GM21515 (cell line): ENCODE measurements at regions not wholly inside any gene's neighbourhood (a gene's known extent, or its start where the extent isn't known, plus 50 kb on each side); places are given as distances from the start of the nearest gene placed in this dataset.

Experiments
- ATAC-seq: cut with Tn5 transposase; IDR thresholded peaks from one replicate; pipeline ENCODE4 v1.9.1; 2021; ENCODE audit not compliant: unreplicated experiment

DNA sequence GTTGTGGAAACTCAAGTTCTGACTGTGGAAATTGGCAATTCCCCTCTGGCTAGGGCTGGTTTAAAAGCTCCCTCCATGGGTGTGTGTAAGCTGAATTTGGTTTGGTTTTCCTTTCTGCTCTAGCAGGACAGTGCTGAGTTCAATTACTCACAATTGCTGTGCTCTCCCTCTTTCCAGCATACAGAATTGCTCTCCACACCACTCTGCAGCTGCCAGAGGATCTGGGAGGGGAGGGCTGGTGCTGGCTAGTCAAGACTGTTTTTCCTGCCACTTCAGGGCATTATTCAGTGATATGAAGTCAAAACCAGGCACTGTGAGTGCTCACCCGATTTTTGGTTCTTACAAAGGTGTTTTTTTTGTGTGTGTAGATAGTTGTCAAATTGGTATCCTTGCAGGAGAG lies 336.9 kb upstream of the SLC24A2 start:
- ATAC-seq, result no peak

DNA sequence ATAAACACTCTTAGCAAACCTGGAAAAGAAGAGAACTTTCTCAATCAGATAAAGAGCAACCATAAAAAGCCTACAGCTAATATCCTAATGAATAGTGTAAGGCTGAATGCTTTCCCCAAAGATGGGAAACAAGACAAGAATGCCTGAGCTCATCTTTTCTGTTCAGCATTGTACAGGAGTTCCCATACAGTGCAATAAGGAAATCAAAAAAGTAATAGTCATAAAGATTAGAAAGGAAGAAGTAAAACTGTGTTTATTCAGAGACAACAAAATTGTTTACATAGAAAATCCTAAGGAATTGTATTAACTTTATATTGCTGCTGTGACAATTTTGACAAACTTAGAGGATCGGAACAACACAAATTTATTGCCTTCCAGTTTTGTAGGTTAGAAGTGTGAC lies 330.7 kb upstream of the SLC24A2 start:
- ATAC-seq, result no peak

DNA sequence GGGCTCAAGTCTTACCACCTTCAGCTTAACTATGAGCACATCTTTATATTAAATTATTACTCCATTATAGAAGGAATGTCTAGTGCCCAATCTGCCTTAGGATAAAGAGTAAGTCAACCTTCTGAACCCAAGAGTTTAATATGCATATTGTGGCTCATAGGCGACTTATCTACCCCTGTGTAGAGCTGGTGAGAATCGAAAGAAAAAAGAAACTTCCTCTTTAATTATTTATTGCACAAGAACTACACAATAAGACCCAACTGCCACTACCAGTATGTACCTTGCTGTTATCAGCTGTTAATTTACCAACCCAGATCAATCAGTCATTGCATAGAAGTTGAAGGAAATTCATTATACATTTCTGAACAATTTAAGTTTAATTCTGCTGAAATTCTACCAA lies 329.1 kb upstream of the SLC24A2 start:
- no peak for ATAC-seq

DNA sequence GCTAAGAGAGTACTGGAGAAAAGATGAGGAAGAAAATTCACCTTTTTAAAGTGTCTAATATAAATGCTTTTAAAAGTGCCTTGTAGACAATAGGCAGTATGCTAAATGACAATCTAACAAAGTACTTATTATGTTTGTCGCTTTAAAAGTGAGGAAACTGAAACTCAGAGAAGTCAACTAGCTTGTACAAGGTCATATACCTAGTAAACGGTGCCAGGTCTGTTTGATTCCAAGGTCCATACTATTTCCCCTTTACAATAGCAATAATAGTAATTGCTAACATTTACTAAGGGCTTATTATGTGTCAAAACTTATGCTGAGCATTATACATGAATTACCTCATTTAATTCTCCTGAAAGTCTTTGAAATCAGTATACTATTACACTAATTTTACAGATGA lies 328.6 kb upstream of the SLC24A2 start:
- no peak for ATAC-seq

DNA sequence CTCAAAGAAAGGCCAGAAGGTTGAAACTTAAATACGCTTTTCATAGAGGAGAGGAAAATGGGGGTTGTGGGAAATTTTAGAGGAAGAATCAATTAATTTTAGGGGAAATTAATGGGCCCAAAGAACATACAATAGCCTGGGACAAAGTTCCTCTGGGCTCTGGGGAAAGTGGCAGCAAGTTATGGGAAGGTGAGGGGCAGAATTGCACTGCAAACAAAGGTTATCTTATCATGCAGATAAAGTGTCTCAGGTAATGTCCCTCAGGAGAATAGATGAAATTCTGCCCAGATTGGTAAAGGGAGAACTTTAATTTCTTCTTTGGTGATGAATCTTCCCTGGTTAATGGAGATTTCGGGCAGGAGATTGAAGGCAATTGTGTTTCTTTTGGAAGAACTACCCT lies 326.1 kb upstream of the SLC24A2 start:
- no peak for ATAC-seq

DNA sequence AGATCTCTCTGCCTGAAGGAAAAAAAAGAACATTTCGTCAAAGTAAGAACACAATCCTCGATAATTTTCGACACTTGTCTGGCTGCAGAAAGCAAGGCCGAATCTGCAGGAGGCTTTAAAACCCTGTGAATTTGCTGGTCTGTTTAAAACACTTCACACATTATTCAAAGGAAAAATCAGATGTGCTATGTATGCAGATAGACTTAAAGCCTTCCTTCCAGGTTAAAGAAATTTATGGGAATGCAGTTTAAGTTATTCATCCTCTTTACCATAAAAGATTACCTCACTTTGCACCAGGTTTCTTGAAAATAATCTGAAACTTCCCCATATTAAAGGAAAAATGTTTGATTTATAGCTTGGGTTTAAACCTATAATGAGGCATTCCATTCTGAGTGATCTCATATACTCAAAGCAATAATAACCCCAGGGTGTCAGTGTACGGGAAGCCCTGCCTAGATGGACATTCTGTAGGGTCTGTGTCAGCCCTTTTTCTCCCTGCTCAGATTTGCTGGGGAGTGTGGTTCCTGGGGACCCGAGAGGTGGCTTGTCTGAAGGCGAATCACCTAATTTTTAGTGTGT lies 323.5 kb upstream of the SLC24A2 start:
- ATAC-seq, result no peak

DNA sequence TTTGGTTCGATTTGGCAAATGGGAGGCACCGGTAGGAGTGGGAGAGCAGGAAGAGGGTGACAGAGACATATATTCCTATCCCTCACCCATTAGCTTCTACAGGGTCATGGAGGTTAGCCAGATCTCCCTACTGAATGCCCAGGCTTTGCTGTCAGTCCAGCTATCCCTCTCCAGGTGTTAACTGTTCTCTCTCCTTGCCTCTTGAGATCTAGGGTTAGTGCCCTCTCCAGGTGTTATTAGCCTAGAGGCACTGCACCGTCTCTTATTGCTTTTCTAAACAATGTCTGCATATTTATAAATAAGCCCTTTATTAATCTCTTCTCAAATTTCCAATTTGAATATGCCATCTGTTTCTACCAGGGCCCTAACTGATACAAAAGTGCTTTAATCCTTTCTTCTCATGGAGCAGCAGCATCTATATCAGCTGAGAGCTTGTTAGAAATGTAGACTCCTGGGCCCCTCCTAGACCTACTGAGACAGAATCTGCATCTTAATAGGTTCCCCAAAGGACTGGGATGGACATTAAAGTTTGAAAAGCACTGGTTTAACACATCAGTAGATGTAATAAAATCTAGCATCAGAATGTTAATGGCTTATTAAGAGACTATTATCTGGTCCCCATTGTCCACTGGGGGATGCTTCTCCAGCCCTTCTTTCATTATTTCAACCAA lies 322.5 kb upstream of the SLC24A2 start:
- no peak for ATAC-seq

DNA sequence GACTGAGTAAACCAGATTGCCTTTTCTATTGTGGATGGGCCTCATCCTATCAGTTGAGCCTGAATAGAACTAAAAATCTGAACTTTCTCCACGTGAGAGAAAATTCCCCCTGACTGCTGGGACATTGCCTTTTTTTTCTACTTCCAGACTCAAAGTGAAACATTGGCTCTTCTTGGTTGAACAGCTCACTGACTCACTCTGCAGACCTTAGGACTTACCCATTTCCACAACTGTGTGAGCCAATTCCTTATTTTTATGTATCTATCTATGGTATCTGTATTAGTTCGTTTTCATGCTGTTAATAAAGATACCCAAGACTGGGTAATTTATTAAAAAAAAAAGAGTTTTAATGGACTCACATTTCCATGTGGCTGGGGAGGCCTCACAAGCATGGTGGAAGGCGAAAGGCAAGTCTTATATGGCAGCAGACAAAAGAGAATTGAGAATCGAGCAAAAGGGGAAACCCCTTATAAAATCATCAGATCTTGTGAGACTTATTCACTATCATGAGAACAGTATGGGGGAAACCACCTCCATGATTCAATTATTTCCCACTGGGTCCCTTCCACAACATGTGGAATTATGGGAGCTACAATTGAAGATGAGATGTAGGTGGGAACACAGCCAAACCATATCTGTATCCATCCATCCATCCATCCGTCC lies 306.7 kb upstream of the SLC24A2 start:
- no peak for ATAC-seq

DNA sequence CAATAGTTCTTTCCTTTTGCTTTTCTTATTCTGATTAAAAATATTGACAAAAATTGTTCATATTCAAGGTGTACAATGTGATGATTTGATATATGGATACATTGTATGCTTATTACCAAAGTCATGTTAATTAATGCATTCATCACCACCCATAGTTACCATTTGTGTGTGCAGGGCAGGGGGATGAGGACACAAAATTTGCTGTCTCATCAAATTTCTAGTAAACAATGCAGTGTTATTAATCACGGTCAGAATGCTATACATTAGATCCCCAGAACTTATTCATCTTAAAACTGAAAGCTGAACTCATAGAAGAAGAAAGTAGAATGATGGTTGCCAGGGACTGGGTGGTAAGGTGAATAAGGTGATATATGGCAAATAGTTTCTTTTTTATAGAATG lies 303.7 kb upstream of the SLC24A2 start:
- ATAC-seq, result no peak

DNA sequence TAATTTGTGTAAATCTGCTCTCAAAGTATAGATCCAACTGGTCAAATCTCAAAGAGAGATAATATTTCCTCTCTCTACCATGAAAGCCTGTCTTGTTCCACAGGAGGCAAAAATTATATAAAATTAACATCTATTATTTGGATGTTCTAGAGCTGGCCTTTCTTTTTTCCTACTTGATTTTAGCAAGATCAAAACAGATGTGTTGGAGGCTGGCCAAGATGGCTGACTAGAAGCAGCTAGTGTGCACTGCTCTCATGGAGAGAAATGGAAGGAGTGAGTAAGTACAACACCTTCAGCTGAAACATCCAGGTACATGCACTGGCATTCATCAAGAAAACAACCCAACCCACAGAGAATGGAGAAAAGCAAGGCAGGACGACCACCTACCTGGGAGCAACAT lies 298.6 kb upstream of the SLC24A2 start:
- ATAC-seq, result no peak

DNA sequence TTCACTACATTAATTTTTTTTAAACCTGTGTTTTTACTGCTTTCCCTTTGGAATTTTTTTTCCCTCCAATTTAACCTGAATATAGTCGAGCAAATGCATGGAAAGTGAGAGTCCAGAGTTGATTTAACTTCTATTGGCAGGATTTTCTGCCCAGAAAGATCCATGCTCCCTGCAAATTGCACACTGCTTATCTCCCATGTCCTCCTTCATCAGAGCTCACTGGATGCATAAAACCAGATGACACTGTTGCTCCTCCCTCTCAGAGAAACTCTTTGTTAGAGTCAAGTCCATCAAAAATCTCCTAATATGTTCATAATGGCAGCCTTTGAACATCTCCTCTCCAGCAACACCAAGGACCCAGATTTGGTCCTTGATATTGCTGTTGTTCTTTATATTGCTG lies 297.0 kb upstream of the SLC24A2 start:
- ATAC-seq, result no peak

DNA sequence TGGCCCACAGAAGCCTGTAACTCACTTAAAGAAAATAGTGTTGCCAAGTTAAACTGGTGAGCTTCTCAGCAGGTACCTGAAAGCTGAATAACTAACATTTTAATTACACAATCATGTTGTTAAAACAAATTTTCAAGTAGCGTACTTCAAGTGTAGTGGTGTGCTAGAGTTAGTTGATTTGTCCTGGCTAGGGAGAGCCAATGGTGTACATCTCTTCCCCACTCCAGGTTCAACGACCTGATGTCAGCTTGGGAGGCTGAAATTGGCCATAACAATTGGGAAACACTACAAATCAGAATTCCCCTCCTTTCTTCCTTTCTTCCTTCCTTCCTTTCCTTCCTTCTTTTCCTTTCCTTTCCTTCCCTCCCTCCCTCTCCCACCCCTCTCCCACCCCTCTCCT lies 295.3 kb upstream of the SLC24A2 start:
- ATAC-seq, result no peak

DNA sequence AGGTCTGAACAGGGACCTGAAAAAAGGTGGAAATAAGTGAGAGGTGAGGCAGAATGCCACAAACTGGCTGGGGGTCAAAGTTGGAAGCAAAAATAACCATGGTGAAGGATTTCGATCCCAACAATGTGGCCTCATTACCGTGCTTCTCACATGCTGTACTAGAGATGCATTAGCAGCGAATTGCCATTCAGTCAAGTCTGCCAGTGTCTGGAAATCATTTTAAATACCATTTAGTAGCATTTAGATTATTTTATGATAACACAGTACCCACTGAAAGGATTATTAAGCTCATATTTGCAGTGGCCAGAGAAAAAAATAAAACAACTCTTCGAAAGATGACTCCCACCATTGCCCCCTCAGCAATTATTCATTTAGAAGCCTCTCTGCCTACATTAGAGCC lies 294.6 kb upstream of the SLC24A2 start:
- no peak for ATAC-seq

DNA sequence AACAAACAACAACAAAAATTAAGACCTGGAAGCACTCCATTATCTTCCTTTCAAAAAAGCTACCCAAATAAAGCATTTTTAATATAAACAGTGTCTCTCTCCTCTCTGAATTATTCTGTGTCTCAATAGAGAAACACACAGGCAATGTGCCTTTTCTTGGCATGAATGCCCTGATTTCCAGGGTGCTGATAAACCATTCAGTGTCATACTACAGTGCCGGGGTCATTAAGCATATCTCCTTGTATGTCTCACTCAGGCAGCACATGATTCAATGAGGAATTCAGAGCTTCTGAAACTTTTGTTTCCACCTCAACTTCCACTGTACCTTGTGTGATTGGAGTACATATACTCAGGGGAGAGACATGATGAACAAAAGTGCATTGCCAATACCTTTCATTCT lies 294.0 kb upstream of the SLC24A2 start:
- no peak for ATAC-seq

DNA sequence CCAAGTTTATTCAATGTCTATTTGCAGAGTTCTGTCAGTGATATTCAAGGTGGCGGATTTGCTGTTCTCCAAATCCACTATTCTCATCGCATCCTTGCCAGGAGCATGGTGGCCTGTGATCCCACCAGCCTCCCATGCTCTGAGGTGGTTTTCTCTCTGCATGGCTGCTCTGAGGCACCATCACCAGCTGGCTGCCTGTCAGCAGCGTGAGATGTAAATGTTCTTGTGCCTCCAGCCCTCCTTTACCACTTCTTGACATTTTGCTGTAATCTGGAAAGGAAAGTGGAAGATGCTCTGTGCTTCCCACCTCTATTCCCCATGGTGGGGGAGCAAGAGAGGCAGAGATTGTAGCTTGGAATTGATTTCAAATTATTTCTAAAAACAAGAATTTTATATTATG lies 293.6 kb upstream of the SLC24A2 start:
- no peak for ATAC-seq

DNA sequence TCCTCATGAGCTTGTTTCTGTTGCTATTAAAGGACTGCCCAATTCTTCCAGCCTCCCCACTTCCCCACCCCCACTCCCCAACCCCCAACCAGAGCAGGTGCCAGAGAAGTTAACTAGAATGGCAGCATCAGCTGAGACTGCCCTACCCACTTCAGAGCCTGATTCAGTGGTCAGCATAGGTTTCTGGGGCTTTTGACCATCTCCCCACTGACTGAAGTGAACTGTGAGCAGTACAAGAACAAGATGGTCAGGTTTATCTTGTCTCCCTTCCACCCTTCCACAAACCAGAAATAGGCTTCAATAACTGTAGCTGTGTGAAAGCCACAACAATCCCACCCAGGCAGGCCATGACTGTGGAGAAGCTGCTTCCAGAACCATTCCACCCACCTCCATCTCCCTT lies 289.4 kb upstream of the SLC24A2 start:
- no peak for ATAC-seq

DNA sequence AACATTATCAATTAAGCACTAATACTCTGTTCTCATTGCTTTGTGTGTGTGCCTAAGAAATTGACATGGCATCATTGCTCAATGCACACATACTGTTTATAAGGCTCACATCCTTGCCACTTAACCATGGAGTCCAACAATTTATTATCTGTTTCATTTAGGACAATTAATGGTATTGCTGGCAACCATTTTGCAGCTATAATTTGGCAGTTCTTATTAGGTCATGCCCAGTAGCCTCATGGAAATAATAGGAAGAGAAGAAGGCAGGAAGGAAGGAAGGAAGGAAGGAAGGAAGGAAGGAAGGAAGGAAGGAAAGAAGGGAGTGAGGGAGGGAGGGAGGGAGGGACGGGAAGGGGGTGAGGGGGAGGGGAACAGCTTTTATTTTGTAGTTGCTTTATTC lies 285.5 kb upstream of the SLC24A2 start:
- no peak for ATAC-seq

DNA sequence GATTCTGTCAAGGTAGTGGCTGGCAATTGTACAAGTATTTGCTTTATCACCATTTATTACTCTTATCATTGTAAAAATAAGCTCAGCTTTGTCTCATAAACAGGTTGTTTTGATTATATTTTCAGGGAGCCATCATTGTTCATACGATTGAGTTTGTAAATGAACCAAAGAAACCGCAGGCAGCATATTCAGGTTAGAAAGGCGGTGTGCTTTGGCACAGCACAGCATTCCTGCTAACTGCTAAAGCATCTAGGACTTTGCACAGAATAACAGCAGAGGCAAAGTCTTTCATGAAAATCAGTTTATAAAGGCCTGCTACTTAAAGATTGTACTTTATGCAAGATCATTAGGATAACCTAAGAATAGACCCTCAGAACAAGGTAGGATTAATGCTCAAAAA lies 281.5 kb upstream of the SLC24A2 start:
- no peak for ATAC-seq

DNA sequence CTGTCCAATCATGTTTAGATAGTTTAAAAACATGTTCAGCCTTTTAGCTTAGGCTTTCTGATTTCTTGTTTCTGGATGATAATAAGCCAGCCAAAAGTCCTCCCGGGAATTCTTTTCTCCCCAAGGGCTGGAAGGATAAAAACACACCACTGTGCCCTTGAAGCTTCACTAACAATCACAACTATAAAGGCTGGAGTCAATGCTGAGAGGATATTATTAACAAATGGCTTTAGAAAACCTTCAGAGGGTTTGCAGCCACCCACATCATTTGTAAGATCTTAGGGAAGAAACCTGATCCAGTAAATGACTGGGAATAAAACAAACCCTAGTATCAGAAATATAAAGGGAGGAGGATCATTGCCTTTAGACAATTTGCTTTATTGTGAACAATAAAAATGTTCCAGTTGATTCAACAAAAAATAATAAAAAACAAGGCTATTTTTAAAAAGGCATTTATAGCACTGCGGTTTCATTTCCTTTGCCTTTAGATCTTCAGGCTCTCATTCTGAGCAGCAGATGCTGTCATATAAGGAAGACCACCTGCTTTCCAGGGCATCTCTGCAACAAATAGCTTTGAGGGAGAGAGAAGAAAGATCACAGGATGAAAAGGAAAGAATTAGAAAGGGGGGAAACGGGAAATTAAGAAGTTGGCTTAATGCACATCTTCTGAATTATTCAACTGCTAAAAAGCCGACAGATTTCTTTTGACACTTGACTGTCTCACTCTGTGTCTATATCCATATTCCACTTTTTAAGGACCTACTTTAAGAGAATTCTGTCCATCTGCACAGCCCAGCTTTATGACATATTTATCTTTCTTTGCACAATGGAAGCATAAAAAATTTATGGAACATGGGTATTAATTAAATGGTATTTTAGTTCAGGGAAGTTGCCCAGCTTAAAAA lies 277.2 kb upstream of the SLC24A2 start:
- no peak for ATAC-seq

DNA sequence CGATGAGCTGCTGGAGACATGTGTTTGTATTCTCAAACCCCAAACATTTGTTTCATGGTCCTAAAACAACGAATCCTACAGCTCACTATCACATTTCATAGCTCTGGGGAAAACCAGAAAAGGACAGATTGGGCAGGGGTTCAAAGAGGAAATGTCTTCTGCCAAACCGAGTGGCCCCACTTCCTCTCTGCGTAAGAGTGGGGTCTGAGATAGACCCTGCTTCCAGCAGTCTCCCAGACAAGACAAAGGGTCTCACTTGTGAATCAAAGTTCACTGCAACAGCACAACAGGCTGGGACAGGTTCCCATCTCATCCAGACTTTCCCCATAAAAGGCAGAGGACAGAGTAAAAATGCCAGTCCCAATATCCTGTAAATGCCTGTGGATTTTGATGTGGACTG lies 276.2 kb upstream of the SLC24A2 start:
- ATAC-seq, result no peak

DNA sequence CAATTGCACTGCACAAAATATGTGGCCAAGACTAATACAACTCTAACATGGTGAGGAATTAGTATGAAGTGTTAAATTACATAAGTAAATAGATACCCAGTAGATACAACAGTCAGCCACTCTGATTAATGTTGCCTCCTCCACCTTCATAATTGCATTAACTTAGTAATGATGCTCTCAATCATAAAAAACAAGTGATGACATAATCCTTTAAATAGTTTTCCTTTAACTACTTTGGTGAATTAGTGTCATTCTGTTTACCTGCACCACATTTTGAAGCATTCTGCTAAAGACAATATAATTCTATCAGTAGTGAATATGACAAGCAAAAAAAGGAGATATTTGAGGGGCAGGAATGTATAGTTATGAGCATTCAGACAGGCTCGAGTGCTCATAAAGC lies 265.9 kb upstream of the SLC24A2 start:
- no peak for ATAC-seq

DNA sequence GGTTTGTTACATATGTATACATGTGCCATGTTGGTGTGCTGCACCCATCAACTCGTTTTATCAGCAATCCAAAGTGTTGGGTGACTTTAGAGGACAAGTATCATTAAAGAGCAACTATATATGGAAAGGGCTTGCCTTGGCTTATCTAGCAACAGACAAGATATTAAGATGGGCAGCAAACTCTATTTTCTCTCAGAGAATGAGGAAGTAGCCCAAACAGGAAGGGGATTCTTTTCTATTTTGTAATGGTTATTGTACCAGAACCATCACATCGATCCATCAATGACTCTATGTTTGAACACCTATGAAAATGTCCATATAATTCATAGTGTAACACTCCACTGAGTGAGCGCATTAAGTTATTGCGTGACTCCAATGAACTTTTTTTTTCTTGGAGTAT lies 260.1 kb upstream of the SLC24A2 start:
- no peak for ATAC-seq
